GM13976 (cell line): ENCODE measurements at regions not wholly inside any gene's neighbourhood (a gene's known extent, or its start where the extent isn't known, plus 50 kb on each side); places are given as distances from the start of the nearest gene placed in this dataset.

Experiments used
- DNase-seq: peaks from one replicate; pipeline ENCODE4 v3.0.0; 2012; ENCODE audit warnings: low spot score
- in situ Hi-C: fragments of 300-500 bp; cut with MboI; formaldehyde crosslinking; loops from one replicate; pipeline ENCODE4 v1.12.0; 2022; ENCODE audit warnings: low sequenced_read_pairs, mixed read lengths, inconsistent platforms; ENCODE audit not compliant: unreplicated experiment
- TF ChIP-seq, protein P1 (sequence below): IDR thresholded peaks from 2 replicates; pipeline ENCODE4 v1.5.1; 2012; ENCODE audit warnings: borderline replicate concordance, mild to moderate bottlenecking; ENCODE audit not compliant: insufficient read depth; ENCODE audit errors: extremely low read depth, missing control alignments, control extremely low read depth

DNA sequence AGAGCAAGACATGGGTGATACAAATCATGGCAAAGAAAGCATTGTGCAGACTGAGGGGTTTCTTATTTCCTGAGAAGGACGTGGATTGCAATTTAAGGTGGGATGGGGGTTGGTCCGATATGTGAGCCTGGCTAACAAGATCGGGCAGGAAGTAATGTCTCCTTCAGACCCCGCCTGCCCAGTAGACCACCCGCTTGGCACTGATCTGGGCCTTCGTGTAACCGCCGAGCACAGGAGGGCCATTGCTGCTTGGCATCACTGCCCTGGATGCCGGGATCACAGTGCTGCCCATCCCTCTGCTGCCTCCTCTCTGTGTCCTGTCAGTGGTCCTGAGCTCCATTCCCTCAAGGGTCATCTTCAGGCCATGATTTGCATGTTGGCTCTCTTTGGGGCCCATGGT lies 214.6 kb upstream of the ZNF32 start:
- DNase-seq, result no peak
- in situ Hi-C loops, result no loop called here
- TF ChIP-seq, protein P1, sequence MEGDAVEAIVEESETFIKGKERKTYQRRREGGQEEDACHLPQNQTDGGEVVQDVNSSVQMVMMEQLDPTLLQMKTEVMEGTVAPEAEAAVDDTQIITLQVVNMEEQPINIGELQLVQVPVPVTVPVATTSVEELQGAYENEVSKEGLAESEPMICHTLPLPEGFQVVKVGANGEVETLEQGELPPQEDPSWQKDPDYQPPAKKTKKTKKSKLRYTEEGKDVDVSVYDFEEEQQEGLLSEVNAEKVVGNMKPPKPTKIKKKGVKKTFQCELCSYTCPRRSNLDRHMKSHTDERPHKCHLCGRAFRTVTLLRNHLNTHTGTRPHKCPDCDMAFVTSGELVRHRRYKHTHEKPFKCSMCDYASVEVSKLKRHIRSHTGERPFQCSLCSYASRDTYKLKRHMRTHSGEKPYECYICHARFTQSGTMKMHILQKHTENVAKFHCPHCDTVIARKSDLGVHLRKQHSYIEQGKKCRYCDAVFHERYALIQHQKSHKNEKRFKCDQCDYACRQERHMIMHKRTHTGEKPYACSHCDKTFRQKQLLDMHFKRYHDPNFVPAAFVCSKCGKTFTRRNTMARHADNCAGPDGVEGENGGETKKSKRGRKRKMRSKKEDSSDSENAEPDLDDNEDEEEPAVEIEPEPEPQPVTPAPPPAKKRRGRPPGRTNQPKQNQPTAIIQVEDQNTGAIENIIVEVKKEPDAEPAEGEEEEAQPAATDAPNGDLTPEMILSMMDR, result no peak

DNA sequence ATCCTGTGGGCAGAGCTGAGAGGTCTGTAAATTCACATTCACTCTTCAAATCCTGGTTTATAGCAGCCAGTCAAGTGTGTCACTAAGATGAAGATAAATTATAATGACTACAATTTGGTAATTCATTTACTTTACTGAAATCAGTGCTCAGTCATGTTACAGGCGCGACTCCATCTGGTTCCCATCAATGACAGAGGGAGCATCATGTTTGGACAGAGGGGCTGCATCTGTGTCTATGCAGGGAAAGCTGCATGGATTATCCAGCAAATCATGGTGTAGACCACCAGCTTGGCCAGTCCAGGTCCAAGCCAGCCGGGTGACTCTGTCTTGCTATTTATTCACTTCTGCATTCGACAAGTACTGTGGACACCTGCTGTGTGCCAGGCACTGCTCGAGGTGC lies 214.1 kb upstream of the ZNF32 start:
- in situ Hi-C loops, result no loop called here

DNA sequence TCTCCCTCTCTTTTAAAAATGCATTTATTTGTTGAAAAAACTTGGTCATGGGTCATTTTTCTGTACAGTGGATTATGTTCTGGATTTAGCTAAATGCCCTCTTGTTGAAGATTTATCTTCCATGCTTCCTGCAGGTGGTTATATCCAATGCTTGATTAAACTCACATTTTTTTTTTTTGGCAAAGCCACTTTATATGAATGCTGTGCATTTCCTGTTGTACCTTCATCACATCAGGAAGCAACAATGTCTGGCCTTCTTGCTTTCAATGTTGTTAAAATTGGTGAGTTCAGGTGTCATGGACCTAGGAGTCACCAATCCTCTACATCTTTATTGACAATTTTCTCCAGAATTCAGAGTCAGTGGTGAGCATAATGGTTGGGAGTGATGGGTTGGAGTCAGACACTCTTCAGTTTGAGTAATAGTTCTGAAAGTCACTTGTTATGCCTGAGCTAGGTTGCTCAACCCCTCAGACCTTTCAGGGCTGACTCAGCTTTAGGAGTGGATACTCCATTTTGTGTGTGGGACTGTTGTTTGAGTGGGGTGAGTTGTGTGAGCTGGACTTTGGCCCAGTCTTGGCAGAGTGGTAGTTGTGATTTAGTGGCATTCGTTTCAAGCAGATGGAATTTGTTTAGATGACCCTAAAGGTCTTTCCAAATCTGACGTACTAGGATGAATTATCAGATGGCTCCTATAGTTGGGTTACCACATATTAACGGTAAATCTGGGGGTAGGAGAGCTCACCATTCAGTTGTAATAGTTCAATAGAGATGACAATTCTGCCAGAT lies 213.5 kb upstream of the ZNF32 start:
- TF ChIP-seq, protein P1, result no peak
- in situ Hi-C loops, result no loop called here
- no peak for DNase-seq

More for the DNA sequence above, 214.1 kb upstream of the ZNF32 start:
- TF ChIP-seq, protein P1, result no peak
- DNase-seq, result no peak

DNA sequence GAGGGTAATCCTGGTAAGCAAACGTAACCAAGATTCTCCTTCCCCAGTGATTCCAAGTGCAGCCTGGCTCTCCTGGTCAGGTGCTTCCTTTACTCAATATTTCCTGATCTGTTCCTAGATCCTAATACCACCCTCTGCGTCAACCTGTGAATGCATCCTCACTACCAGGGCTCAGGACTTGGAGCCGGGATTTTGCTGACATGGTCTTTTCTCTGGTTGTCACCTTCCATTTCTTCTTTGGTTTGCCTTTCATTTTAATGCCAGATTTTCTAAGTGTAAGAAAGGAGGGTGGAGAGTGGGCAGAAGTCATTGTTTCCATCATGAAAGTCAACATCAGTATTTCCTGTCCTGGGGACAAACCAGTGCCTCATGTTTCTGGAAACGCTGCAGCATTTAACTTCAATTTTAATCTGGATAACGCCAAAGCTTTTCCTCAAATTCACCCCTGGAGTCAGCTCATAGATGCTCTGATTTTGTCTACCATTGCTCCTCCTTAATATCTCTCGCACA lies 210.4 kb upstream of the ZNF32 start:
- in situ Hi-C loops, result no loop called here
- TF ChIP-seq, protein P1, result no peak
- no peak for DNase-seq

DNA sequence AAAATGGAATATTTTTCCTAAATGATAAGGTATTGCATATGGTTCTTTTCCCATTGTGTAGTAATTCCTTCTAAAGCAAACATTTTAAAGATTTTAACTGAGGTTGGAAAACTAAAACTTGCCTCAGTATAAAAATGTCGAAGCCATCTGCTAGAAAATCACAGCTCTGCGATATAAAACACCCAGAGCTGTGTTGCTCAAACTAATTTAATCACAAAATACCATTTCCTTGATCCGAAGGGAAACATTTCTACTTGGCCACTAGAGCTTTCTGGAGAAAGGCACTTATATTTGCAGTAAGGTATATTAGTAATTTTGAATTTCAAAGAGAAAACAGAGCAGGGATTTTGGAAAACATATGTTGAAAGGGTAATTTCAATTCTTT lies 209.2 kb upstream of the ZNF32 start:
- TF ChIP-seq, protein P1, result no peak
- in situ Hi-C loops, result no loop called here
- no peak for DNase-seq

DNA sequence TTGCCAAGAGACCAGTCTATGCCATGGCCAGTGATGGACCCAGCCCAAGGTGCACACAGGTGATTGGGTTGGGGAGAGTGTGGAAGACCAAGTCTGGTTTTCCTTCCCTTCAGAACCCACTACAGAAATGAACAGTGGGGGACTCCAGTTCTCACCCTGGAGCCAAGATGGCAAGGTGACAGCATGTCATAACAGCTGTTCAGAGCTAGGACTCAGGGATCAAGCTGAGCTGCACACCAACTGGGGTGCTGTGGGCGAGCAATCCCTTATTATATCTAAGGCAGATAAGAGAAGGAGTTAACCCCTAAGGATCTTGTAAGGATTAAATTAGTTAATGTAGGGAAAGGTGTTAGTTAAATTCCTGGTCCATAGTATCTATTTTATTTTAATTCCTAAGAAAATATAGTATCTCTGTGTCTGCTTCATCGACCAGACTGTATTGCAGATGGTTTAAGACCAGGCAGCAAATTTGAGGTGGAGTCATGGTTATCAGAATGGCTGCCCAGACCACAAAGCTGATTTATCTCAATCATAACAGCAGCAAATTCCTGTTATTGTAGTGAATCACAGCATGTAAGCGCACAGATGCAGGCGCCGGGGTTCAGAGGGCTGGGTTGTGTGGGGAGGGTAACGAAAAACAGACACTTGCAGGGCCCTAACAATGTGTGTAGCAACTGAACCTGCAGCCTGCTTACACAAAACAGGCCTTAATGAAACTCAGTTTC lies 208.7 kb upstream of the ZNF32 start:
- no peak for DNase-seq
- TF ChIP-seq, protein P1, result no peak
- in situ Hi-C loops, result no loop called here
